LNCAP (cell line): ENCODE measurements at regions not wholly inside any gene's neighbourhood (a gene's known extent, or its start where the extent isn't known, plus 50 kb on each side); places are given as distances from the start of the nearest gene placed in this dataset.

Source experiments
- TF ChIP-seq, protein P1 (sequence below): fragments of 450-650 bp; IDR thresholded peaks from 2 replicates; pipeline ENCODE4 v1.5.1; 2017; ENCODE audit warnings: mild to moderate bottlenecking

DNA sequence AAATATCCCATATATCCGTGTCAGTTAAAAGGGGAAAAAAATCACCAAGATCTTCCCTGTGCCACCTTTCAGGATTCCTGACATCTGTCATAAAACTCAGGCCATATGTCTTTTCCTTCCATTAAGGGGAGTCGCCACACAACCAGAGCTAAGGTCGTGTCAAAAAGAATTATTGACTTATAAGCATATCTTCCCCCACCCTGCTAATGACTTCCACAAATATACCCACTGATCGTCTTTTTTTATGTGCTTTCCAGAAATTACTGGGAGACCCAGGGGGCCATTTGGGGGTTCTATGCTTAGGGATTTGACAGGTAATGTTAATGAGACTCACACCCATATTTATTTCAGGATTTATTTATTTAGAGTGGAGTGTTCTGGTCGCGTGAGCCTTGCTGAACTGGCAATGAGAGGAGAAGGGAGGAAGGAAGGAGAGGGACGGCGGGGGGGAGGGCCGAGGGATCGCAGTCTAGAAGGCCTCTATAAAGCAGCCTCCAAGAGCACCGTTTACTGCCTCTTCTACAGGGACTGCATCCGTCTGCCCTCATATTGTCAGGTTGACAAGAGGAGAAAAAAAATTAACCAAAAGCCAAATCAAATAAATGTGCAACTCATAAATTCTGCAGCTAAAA lies 135.7 kb upstream of the MGMT start:
- TF ChIP-seq, protein P1, sequence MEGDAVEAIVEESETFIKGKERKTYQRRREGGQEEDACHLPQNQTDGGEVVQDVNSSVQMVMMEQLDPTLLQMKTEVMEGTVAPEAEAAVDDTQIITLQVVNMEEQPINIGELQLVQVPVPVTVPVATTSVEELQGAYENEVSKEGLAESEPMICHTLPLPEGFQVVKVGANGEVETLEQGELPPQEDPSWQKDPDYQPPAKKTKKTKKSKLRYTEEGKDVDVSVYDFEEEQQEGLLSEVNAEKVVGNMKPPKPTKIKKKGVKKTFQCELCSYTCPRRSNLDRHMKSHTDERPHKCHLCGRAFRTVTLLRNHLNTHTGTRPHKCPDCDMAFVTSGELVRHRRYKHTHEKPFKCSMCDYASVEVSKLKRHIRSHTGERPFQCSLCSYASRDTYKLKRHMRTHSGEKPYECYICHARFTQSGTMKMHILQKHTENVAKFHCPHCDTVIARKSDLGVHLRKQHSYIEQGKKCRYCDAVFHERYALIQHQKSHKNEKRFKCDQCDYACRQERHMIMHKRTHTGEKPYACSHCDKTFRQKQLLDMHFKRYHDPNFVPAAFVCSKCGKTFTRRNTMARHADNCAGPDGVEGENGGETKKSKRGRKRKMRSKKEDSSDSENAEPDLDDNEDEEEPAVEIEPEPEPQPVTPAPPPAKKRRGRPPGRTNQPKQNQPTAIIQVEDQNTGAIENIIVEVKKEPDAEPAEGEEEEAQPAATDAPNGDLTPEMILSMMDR, result no peak

DNA sequence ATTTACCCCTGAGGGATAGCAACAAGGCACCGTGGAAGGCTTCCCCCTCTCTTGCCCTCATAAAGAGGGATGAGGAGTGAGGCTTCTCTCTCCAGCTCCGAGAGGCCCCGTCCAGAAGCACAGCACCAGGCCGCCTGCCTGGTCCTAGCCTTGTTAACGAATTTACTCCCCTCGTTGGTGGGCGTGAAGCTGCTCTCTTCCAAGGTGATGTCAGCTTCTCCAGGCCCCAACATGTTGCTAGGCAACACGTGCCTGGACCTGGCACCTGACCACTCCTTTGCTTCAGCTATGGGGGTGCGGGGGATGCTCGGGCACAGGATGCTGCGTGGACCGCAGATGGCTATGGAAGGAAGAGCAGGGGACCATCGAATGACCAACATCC lies 135.2 kb upstream of the MGMT start:
- TF ChIP-seq, protein P1, result no peak

DNA sequence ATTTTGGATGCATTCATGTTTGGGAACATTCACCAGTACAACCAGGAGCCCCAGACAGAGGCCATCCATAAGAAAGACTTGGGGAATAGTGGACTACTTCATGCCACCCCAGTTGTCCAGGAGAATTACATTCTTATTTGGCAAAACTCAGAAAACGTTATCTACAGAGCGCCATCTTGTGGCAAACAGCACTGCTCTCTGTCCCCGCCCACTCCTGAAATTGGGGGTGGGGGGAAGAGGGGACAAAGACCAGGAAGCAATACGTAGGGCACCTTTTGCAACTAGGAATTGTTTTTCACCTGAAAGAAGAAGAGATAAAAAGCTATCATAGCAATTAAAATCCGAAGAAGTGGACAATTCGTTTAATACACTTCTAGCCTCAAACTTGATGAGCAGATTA lies 134.6 kb upstream of the MGMT start:
- TF ChIP-seq, protein P1, result peak; percentile 82

DNA sequence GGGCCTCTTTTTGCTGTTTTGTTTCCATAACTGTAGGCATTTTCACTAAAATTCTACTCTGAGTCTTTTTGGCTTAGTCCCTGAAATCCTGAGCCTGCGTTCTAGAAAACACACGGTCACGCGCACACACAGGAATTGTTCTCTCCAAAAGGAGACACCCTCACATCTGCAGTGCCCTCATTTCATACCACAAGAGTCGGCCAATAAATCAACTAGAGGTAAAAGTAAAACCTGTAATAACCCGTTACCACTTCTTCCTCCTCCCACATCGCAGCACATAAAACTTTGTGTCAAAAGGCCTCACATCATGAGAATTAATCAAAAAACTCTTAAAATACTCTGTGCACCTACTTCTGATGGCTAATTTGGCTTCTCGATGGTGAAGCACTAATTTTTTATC lies 133.3 kb upstream of the MGMT start:
- TF ChIP-seq, protein P1, result no peak

DNA sequence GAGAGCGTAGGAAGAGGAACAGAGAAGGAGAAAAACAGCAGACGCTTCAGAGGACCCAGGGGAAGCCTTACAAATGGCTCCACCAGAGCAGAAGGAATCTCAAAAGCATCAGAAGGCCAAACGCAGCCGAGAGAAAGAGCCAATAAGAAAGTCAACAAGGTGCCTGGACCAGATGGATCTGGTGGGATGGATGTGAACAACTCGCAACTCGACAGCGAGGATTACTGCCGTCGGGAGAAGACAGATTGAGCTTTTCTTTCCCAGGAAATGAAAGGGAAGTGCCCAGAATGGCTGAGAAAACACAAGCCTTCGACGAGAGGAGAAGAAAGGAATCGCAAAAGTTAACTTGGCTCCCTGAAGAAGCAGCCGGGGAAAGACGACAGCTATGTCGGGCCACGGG lies 132.8 kb upstream of the MGMT start:
- TF ChIP-seq, protein P1, result no peak

DNA sequence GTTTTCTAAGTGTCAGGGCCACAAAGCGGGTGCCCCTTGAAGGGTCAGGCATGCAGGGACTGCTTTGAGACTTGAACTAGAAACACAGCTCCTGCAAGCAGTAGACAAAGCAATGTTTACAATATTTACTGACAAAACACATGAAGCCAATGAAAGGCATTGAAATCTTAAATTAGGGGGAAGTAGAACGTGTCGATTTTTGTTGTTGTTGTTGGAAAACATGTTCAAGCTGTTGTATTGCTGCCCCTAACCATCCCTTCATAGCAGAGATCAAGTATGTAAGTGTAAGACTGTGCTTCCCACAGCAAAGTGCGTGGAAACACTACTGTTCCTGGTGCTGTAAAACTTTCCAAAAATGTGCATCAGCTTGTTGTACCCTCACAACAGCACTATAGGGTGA lies 131.6 kb upstream of the MGMT start:
- TF ChIP-seq, protein P1, result no peak

DNA sequence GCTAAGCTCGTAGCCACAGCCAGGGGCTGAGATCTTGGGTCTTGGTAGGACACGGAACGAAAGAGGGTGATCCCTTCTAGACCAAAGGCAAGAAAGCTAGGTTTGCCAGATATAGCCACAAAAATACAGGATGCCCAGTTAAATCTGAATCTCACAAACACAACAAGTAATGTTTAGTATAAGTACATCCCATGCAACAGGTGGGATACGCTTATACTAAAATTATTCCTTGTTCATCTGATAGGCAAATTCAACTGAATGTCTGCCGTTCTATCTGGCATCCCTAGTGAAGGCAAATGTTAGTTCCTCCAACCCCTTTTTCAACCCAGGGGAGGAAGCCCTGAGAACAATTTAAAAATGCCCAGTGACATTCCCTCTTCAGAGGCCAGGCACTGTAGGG lies 131.1 kb upstream of the MGMT start:
- TF ChIP-seq, protein P1, result no peak

DNA sequence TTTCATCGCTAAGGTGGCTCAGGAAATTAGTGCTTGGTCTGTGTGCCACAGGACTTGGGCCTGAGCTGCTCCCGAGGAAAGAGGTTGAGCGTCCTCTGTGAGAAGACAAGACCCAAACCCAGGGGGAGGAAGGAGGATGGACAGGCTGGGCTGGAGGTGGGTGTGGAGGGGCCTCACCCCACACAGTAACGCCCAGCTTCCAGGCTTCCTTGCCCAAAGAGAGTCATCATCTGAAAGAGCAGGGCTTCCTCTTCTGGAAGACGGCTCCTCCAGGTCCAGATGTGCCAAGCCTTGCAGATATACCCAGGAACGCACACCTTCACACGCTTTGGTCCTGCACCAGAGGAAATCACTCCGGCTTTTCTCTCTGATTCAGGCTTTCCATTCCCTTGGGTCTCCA lies 127.8 kb upstream of the MGMT start:
- TF ChIP-seq, protein P1, result no peak
